Small intestine (tissue), 7 donors: ENCODE measurements at regions not wholly inside any gene's neighbourhood (a gene's known extent, or its start where the extent isn't known, plus 50 kb on each side); places are given as distances from the start of the nearest gene placed in this dataset.

Source experiments
- DNase-seq, 2 donors: peaks; one replicate each; pipeline versions ENCODE4 v3.0.0 to v3.0.0-alpha.2; 2013
- FAIRE-seq: peaks from 2 replicates; lab custom pipeline; 2012; peaks lifted over from hg19 to GRCh38; lab: Jason Lieb, UNC
- H3K27ac ChIP-seq, 3 donors: one replicate each; pipeline ENCODE4 v1.5.1; 2013; ENCODE audit warnings: low read length in 2 of 3, mild to moderate bottlenecking in 2 of 3, control low read depth in 1 of 3, inconsistent platforms in 1 of 3, low read depth in 1 of 3, moderate library complexity in 1 of 3
- H3K27me3 ChIP-seq, 3 donors: one replicate each; pipeline ENCODE4 v1.6.1; 2013; ENCODE audit warnings: low read length in 3 of 3, inconsistent platforms in 1 of 3; ENCODE audit not compliant: control insufficient read depth in 3 of 3, insufficient read depth in 3 of 3
- H3K36me3 ChIP-seq, 3 donors: one replicate each; pipeline ENCODE4 v1.6.1; 2013; ENCODE audit warnings: low read length in 3 of 3, inconsistent platforms in 1 of 3, low read depth in 1 of 3, mild to moderate bottlenecking in 1 of 3, moderate library complexity in 1 of 3; ENCODE audit not compliant: control insufficient read depth in 3 of 3, insufficient read depth in 2 of 3
- H3K4me1 ChIP-seq, 3 donors: one replicate each; pipeline ENCODE4 v1.6.1; 2013; ENCODE audit warnings: low read length in 2 of 3, inconsistent platforms in 1 of 3, low read depth in 1 of 3, mild to moderate bottlenecking in 1 of 3, moderate library complexity in 1 of 3; ENCODE audit not compliant: control insufficient read depth in 3 of 3, insufficient read depth in 2 of 3
- H3K4me3 ChIP-seq, 3 donors: one replicate each; pipeline ENCODE4 v1.5.1; 2013; ENCODE audit warnings: low read length in 3 of 3, control low read depth in 1 of 3, inconsistent platforms in 1 of 3, low read depth in 1 of 3, mild to moderate bottlenecking in 1 of 3, moderate library complexity in 1 of 3
- H3K9me3 ChIP-seq, 2 donors: one replicate each; pipeline ENCODE4 v1.6.1; 2013; ENCODE audit warnings: low read depth in 1 of 2, low read length in 1 of 2; ENCODE audit not compliant: control insufficient read depth in 2 of 2, insufficient read depth in 1 of 2
- WGBS, 3 donors: extraction: QIAGEN DNeasy Blood & Tissue Kit; methylation state at CpG; one replicate each; pipeline ENCODE4 v1.1.7; 2013; 5-methylcytosine and 5-hydroxymethylcytosine counted together
- donor health status: healthy with polysubstance abuse.
- donor health status: control.
- donor health status: control.
- donor health status: Bipolar disorder and iron deficiency.
- donor health status: healthy.

DNA sequence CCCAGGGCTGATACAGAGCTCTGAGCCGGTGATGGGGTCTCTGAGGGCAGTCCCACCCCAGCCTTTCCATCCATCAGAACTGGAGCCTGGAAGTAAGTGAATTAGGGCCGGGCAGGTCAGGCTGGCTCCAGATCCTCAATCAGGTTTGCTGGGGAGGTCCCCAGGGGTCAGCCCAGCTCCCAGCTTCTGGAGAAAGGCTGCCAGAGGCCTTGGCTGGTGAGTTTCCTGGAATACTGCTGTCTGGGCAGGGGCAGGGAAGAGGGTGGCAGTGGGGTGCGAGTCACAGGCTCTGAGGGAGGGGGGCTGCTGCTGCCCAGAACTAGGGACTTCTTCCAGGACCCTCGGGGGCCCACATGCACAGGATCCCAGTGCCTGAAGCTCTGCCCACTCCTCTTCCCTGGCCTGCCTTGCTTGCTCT is 200.6 kb upstream of the MVB12B start:
- no peak for DNase-seq
- 48 to 60% (median 50%) methylated on average over 4 of the region's 4 CpGs for WGBS, 3 donors
- Histone ChIP-seq H3K4me3 (no peak overlapping the region), H3K27ac (no peak overlapping the region), H3K27me3 (peaks cover 4 to 11% (median 5%) of the 10 kb centered on the region in 3 donors), H3K36me3 (no peaks in the 10 kb centered on the region), H3K9me3 (no peaks in the 10 kb centered on the region), H3K4me1 (no peaks in the 10 kb centered on the region)
- no peak for FAIRE-seq

DNA sequence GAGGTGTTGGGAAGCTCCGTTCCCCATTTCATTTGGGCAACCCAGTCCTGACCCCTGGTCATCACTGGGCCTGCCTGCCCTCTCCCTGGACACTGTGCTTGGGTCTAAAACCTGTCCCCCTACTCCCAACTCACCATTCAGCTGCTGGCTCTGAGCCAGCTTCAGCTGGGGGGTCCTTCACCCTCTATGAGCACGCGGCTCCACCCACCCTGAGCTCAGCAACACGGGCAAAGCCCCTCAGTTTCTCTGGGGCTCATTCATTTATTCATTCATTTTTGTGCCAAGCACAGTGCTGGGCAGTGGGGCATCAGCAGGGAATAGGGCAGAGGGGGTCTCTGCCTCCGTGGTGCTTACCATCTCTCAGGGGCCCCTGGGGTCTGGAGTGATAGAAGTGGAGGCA is 199.8 kb upstream of the MVB12B start:
- Histone ChIP-seq H3K4me3 (no peak overlapping the region), H3K27me3 (peaks cover 4 to 18% (median 5%) of the 10 kb centered on the region in 3 donors), H3K36me3 (no peaks in the 10 kb centered on the region), H3K9me3 (no peaks in the 10 kb centered on the region), H3K27ac (no peak overlapping the region), H3K4me1 (no peaks in the 10 kb centered on the region)
- 72 to 77% (median 77%) methylated on average over 5 of the region's 5 CpGs for WGBS, 3 donors
- DNase-seq (no peak), FAIRE-seq (no peak)

DNA sequence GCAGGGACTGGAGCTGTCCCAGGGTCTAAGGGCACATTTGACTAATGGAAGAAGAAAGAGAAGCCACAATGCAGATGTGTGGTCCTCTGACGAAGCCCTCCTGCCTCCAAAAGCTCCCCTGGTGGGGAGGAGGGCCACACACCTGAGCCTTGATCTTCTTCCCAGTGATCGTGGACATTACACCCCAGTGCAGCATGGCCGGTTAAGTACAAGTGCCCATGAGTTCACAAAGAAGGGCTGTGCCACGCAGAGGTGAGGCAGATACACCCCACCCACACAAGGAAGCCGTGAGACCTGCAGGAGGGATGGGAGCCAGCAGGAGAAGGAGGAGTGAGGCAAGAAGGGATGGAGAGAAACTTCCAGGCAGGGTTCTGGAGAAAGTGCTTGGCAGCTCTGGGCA is 199.0 kb upstream of the MVB12B start:
- 56 to 68% (median 58%) methylated on average over 5 of the region's 5 CpGs for WGBS, 3 donors
- no peaks in the 10 kb centered on the region for H3K36me3 ChIP-seq

DNA sequence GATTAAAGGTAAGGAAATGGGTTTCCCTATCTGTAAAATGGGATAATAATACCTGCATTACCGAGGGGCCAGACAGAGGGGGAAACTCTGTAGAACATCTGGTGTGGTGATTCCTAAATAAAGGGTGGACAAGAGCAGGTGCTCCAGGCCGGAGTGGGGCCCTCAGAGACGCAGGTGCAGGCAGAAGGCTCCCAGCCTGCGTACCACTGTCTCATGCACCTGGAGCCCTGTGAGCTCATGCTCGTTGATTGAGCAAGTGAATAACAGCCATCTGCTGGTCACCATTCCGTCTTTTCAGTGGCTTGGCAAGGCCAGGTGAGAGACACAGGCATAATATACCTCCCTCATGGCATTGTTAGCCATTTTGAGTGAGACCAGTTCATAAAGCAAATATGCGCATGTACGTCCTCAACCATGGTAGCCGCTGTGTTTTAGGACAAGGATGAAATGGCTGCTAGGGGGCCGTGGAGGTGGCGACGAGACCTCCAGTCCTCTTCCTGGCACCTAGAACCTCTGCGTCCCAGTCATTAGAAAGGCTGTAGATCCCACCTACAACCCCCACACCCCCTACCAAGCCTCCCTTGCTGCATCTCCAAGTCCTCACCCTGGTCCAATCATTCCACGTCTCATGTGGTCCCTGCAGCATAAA is 198.0 kb upstream of the MVB12B start:
- H3K27ac ChIP-seq: no peak overlapping the region
- no peaks in the 10 kb centered on the region for H3K9me3 ChIP-seq
- H3K36me3 ChIP-seq: no peaks in the 10 kb centered on the region
- FAIRE-seq (no peak), DNase-seq (no peak)
- WGBS, 3 donors: 78 to 84% (median 82%) methylated on average over 14 of the region's 14 CpGs
- peaks cover 3 to 10% (median 4%) of the 10 kb centered on the region in 3 donors for H3K27me3 ChIP-seq
- no peaks in the 10 kb centered on the region for H3K4me1 ChIP-seq
- no peak overlapping the region for H3K4me3 ChIP-seq

More for the DNA sequence above, 199.0 kb upstream of the MVB12B start:
- no peaks in the 10 kb centered on the region for H3K4me1 ChIP-seq
- no peaks in the 10 kb centered on the region for H3K9me3 ChIP-seq
- H3K27me3 ChIP-seq: peaks cover 3 to 17% (median 4%) of the 10 kb centered on the region in 3 donors
- FAIRE-seq (no peak), DNase-seq (no peak)
- no peak overlapping the region for H3K4me3 ChIP-seq
- no peak overlapping the region for H3K27ac ChIP-seq

DNA sequence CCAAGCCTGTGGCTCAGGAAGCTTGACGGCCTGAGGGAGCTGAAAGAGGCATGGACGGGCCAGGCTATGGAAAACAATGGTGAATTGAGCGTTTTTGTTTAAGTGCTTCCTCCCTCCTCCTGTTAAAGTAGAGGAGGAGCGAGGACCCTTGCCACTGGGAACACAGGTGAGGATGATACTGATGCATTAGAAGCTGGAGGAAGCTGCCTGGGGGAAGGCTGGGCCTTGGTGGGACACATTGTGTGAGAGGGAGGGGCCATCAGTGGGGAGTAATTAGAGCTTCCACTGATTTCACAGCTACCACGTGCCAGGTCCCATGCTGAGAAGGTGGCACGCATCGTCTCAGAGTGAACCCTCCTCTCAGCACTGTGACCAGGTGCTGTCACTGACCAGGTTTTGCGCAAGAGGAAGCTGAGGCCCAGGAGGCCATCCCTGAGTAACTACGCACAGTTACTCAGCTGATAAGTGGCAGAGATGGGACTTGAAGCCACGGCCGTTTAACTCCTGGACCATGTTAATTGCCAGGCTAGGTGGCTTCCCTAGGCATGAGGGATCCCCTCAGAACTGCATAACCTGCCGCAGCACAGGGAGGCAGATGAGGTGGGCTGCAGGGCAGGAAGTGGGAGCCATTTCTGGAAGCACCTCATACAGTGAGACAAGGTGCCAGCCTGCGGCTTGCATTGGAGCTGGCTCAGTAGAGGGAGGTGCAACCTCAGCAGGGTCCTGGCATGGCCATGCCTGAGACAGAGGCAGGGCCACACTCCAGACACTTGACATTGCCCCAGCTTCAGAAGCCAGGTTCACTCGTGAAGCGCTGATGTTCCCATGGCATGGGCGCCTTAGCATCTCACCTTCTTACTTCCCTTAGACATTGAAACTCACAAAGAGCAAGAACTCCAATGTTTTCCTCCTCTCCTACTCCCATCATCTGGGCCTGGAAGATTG is 195.3 kb upstream of the MVB12B start:
- Histone ChIP-seq H3K4me3 (no peak overlapping the region), H3K9me3 (no peaks in the 10 kb centered on the region), H3K36me3 (no peaks in the 10 kb centered on the region), H3K27ac (no peak overlapping the region), H3K27me3 (peaks cover 0 to 8% (median 3%) of the 10 kb centered on the region in 3 donors), H3K4me1 (no peaks in the 10 kb centered on the region)
- DNase-seq: no peak
- 61 to 77% (median 72%) methylated on average over 15 to 16 of the region's 16 CpGs for WGBS, 3 donors
- FAIRE-seq: no peak

DNA sequence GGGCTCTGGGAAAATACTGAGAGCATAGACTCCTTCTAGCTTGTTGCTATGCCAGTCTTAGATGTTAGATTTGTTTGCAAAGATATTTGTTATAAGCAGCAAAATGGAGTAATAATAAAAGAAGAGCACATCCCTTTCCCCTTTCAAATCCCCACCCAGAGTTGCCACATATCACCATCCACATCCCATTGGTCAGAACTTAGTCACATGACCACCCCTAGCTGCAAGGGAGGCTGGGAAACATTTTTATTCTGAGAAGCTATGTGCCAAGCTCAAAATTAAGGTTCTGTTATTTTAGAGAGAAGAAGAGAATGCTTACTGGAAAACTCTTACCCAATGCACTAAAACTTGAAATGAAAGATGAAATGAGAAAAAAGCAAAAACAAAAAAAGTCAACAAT is 193.9 kb upstream of the MVB12B start:
- FAIRE-seq (no peak), DNase-seq (no peak)
- H3K27ac ChIP-seq: no peak overlapping the region
- peaks cover 0 to 8% (median 3%) of the 10 kb centered on the region in 3 donors for H3K27me3 ChIP-seq
- H3K4me3 ChIP-seq: no peak overlapping the region
- H3K9me3 ChIP-seq: no peaks in the 10 kb centered on the region
- no peaks in the 10 kb centered on the region for H3K4me1 ChIP-seq
- H3K36me3 ChIP-seq: no peaks in the 10 kb centered on the region

DNA sequence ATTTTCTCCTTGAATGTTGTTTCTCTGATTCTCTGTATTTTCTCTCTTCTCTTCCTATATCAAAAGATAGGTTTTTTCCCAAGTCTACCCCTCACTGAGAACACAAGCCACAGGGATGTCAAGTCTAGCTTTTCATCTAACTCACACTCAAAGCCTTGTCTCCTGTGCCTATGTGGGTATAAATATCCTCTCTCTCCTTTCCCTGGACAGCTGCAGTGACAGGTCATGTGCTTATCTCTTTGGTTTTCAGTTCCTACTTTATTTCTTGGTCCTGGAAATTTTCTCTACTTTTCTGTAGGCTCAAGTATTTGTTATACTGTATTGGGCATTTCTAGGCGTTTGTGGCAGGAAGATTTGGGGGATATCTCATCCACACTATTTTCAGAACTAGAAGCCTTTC is 182.4 kb upstream of the MVB12B start:
- H3K36me3 ChIP-seq: no peaks in the 10 kb centered on the region
- H3K9me3 ChIP-seq: no peaks in the 10 kb centered on the region
- no peak overlapping the region for H3K4me3 ChIP-seq
- FAIRE-seq (no peak), DNase-seq (no peak)
- WGBS, 3 donors: 58 to 68% (median 65%) methylated on average over 1 of the region's 1 CpG
- H3K27ac ChIP-seq: no peak overlapping the region
- H3K4me1 ChIP-seq: peaks cover 0 to 3% (median 0%) of the 10 kb centered on the region in 3 donors
- H3K27me3 ChIP-seq: peaks cover 0 to 4% (median 0%) of the 10 kb centered on the region in 3 donors

DNA sequence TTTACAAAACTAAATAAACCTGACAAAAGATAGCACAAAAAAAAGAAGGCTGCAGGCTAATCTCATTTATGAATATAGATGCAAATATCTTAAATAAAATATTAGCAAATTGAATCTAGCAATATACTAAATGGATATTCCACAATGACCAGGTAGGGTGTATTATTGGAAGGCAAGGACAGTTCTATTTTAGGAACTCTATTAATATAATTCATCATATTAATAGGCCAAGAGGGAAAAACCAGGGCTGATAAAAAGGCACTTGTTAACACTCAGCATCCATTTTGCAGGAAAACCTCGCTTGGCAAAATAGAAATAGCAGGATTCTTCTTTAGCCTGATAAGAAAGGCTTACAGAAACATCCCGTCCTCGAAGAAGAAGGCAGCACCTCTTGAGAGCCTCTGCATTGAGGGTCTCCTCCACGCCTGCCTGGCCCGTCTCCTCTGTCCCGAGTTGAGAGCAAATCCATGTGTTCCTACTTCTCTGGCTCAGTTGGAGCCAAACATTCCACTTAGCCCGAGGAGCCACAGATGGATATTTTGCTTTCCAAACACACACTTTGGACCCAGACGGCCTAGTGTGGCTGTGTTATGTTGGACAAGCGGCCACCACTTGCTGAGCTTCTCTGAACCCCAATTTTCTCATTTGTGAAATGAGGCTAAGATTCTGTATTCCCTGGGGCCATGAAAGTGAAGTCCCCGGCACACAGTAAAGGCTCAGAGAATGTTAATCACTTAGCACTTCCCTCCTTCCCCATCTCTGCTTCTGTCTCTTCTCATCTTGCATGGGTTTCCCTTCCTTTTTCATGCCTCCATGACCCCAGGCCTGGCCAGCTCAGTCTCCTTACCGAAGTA is 181.8 kb upstream of the MVB12B start:
- H3K27ac ChIP-seq: no peak overlapping the region
- H3K36me3 ChIP-seq: no peaks in the 10 kb centered on the region
- peaks cover 0 to 4% (median 0%) of the 10 kb centered on the region in 3 donors for H3K27me3 ChIP-seq
- DNase-seq: no peak
- no peak overlapping the region for H3K4me3 ChIP-seq
- no peaks in the 10 kb centered on the region for H3K9me3 ChIP-seq
- no peak for FAIRE-seq
- H3K4me1 ChIP-seq: peaks cover 0 to 3% (median 0%) of the 10 kb centered on the region in 3 donors
- WGBS, 3 donors: 67 to 74% (median 68%) methylated on average over 11 of the region's 11 CpGs
